GM19463 (cell line): ENCODE measurements at regions not wholly inside any gene's neighbourhood (a gene's known extent, or its start where the extent isn't known, plus 50 kb on each side); places are given as distances from the start of the nearest gene placed in this dataset.

ENCODE experiments used
- ATAC-seq: cut with Tn5 transposase; IDR thresholded peaks from one replicate; pipeline ENCODE4 v1.9.1; 2021; ENCODE audit warnings: mild to moderate bottlenecking, moderate library complexity; ENCODE audit not compliant: unreplicated experiment

DNA sequence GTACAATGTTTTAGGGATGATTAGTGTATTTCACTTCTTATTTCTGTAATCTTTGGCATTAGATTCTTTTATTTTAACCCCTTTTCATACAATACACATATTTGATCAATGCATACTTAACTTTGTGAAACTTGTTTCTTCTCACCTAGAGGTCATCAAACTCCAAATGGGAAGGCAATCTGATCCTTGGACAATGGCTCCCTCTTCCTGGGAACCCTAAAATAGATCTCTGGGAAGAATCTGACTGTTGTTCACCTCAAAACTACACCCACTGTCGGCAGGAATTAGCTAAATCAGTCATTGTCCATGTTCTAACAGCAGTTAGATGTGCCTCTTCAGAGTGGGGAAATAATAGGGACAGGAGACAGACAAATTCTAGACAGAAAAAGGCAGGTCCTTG lies 707.4 kb upstream of the CHORDC1 start:
- no peak for ATAC-seq

DNA sequence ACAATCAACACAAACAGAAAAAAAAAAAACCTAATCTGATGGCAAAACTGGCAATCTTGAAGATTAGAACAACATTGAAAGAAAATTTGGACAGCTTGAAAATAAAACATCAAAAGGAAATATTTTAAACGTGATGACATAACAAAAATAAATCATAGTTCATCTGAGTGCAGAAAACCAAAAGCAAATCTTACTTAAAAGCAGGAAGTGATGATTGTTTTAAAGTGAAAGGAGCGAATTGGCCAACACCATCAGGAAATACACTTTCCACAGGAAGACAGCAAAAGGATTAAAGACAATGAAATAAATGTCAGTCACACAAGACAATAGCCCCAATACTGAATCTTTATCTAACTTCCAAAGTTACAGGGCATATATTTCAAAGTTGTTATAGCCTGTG lies 696.5 kb upstream of the CHORDC1 start:
- no peak for ATAC-seq

- ATAC-seq: no peak
These were observed 693.9 kb upstream of the CHORDC1 start for GRCh38 chr11:90916706-90917105.

GRCh38 chr11:90913131-90913668 lies 690.4 kb upstream of the CHORDC1 start:
- no peak for ATAC-seq

DNA sequence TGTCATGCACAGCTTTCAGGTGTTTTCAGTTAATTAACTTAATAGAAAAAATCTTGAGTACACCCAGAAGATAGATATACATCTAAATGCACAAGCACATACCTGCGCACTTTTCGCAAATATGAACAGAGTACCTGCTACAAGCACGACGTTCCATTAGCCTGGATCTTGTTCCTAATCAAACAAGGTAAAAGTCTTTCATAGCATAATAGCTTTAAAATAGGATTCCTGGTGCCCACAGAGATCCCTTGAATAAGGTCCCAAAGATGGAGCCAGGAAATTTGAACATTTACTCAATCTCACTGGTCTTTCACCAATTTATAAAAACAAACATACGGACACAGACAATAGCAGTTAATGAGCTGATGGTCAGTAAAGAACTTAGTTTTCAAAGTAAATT lies 689.8 kb upstream of the CHORDC1 start:
- no peak for ATAC-seq

DNA sequence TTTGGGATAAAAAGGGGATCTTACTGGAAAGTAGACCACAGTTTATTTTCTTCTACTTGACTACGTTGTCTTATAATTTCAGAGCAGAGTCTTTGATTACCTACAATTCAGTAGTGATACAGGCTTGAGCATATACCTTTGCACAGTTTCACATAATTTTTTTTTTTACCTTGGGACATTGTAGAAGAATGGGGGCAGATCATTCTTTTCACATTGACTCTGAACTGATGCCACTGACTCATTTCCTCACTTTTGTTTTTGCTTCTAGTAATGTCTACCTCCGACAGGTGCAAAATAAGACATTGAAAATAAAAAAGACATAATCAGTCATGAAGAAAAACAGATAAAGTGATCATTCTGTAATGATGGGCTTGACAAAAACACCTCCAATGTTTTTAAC lies 688.3 kb upstream of the CHORDC1 start:
- no peak for ATAC-seq

DNA sequence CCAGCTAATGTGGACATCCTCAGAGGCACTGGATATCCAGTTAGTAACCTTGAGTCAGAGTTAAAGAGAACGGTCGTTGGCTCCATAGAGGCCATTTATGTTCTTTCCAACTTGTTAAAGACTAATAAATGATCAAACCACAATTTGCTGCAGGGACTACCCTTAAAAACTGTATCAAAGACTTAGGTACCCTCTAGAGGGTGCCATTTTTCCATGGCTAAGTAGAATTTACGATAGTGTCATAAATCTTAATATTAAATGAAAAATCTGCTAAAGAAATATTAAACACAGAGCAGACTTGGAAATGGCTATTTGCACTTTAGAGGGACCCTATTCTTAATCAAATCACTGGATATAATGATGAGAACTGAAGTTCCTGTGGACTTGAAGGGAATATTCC lies 685.2 kb upstream of the CHORDC1 start:
- ATAC-seq: no peak

GRCh38 chr11:90895850-90896249 lies 673.0 kb upstream of the CHORDC1 start:
- ATAC-seq: no peak

GRCh38 chr11:90890347-90890746 lies 667.5 kb upstream of the CHORDC1 start:
- no peak for ATAC-seq

DNA sequence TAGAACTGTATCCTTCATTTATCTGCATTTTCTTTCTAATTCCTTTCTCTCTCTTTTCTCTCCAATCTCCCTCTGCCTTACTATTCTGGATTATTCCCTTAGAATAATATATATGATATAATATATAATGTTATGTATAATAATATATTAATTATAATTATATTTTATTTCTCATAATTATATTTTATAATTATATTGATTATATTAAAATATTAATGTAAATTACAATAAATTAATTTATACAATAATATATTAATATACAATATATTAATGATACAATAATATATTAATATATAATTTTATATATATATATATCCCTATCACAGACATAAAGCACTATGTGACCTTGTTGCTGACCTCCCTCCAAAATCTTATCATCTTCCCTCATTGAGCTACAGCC lies 661.3 kb upstream of the CHORDC1 start:
- no peak for ATAC-seq

DNA sequence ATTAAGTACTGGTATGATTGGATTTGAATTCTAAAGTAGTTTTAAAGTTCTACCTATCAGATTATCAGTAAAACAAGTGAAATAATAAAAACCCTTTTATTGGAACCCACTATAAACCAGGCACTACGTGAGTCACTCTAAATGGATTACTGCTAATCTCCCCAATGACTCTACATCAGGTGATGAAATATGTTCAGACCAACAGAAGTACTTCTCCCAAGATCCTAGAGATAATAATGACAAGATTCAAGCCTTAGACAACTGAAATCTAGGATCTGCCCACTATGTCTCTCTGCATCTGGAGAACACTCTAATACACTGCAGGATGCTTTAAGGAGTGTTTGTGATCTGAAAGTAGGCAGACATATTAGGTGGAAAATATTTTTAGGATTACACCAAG lies 652.1 kb upstream of the CHORDC1 start:
- no peak for ATAC-seq

DNA sequence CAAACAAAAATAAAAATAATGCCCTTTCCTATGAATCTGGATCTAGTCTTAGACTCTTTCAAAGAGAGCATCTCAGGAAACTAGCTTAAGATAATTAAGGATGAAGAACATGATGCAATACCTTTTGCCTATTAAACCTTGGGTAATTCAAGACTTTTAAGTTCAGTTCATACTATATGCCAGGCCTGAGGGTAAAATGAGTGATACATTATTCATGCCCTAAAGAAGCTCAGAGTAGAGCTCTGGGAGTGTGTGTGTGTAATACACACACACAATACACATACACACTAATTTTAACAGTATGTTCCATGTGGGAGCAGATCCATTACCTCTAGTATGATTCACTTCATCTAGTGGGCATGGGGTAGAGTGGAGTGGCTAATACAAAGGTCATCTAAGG lies 651.4 kb upstream of the CHORDC1 start:
- no peak for ATAC-seq

GRCh38 chr11:90867416-90867815 lies 644.6 kb upstream of the CHORDC1 start:
- ATAC-seq: no peak

DNA sequence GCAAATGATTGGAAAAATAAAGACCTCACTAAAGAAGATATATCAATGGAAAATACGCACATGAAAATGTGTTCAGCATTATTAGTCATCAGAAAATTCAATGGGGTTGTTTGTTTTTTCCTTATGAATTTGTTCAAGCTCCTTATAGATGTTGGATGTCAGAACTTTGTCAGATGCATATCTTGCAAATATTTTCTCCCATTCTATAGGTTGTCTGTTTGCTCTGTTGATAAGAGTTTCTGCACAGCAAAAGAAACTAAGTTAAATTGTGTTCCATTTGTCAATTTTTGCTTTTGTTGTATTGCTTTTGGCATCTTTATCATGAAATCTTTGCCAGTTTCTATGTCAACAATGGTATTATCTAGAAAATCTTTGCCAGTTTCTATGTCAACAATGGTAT lies 633.9 kb upstream of the CHORDC1 start:
- no peak for ATAC-seq

GRCh38 chr11:90855531-90855930 lies 632.7 kb upstream of the CHORDC1 start:
- ATAC-seq: no peak

DNA sequence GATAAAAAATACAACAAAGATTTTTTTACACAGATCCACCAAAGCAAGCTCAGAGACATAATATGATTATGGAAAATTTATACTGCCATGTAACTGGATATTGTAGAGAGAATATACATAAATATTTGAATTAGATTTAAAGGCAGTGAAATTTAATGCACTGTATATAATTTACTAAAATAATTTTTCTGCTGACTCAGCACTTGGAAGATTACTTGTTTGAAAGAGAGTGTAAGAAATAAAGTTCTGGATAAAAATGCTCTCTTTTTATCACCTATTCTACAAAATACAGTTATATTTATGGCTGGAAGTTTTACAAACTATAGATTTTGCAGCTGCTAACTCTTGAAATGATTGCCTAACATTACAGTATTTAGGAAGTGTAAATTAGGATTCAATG lies 628.3 kb upstream of the CHORDC1 start:
- no peak for ATAC-seq

GRCh38 chr11:90849312-90849711 lies 626.5 kb upstream of the CHORDC1 start:
- ATAC-seq: no peak

DNA sequence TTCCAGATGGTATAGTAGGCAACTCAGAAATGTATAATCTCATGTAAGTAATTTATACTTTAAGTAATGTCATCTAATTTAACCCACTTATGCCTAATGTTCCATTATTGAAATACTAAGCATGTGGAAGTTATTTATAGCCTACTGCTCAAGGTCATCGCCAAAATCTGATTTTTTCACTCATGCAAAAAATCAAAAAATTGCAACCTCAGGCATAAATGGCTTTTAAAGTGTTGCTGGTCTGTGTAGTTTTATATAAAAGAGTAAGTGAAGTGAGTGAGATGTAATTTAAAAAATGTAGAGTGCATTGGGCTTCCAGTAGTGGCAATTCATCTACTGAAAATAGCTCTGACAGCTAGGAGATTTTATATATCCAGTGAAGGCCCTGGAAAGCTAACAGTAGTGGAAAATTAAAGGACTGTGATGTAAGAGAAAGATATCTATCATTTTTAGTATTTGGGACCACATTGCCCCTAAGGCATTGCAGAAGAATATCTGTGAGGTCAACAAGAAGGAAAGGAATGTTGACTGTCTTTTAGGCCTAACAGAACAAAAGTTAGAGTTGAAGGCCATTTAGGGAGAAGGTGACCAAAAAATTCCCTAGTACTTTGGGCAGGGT lies 624.5 kb upstream of the CHORDC1 start:
- no peak for ATAC-seq

DNA sequence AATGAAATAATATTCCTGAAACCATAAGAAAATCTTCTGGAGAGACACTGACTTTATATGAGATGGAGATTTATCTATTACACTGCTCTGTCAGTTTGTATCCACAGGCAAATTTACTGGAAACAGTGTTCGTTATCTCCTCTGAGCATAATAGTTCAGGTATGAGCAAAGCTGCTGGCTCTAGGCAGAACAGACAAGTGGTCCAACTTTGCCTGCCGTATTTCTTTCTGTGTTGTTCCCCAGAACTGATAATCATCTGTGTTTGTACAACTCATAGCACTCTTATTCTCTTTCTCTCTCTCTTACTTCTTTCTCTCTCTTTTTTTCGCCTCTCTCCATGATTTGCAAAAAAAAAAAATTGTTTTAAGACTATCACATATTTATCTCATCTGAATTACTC lies 623.8 kb upstream of the CHORDC1 start:
- no peak for ATAC-seq

DNA sequence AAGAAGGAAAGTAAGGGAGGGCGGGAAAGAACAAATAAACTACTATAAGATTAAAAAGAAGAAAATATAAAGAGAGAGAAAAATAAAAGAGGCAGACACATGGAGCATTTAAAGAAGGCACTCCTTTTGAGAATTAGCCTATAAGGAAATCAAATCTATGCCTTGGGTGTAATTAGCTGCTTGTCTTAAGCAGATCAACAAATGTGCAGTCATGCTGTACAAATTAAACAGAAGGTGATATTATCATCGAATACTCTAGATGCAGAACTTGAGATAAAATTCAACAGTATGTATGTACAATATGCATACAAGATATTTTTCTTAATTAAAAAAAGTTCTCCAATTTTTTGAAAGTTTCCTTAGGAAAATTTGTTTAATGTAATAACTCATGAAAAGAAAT lies 623.0 kb upstream of the CHORDC1 start:
- no peak for ATAC-seq

DNA sequence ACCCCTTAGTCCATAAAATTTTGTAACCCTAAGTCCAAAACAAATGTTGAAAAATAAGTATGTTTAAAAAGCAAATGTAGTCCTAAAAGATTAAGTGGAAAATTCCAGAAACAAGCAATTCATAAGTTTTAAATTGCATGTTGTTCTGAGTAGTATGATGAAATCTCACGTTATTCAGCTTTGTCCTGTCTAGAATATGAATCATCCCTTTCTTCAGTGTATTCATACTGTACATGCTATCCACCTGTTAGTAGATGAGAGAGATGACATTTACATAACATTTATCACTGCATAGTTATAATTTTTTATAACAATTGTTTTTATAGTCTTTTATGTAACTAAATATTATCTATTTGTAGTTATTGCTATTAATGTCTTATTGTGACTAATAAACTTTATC lies 622.3 kb upstream of the CHORDC1 start:
- ATAC-seq: no peak

GRCh38 chr11:90844041-90844440 lies 621.2 kb upstream of the CHORDC1 start:
- no peak for ATAC-seq

GRCh38 chr11:90842681-90843080 lies 619.8 kb upstream of the CHORDC1 start:
- ATAC-seq: no peak
